GM23338 (cell line): ENCODE measurements at regions not wholly inside any gene's neighbourhood (a gene's known extent, or its start where the extent isn't known, plus 50 kb on each side); places are given as distances from the start of the nearest gene placed in this dataset.

Experiments used
- ATAC-seq: fragments of 200-7000 bp; cut with Tn5 transposase; 3 replicates; pipeline ENCODE4 v1.9.1; 2020
- DNase-seq: peaks from one replicate; pipeline ENCODE4 v3.0.0-alpha.2; 2015; ENCODE audit warnings: low spot score
- H2AFZ ChIP-seq: fragments of 200-600 bp; sonication (generic); 2 replicates; pipeline ENCODE4 v1.8.0; 2016; ENCODE audit warnings: antibody characterized with exemption, mild to moderate bottlenecking, moderate library complexity
- H3F3A ChIP-seq: fragments of 200-600 bp; sonication (generic); replicated peaks from 2 replicates; pipeline ENCODE4 v1.8.0; 2017; ENCODE audit warnings: antibody characterized with exemption, mixed run types, low read depth
- H3K27ac ChIP-seq: fragments of 200-600 bp; sonication (generic); 2 replicates; pipeline ENCODE4 v1.6.1; 2016; ENCODE audit warnings: low read depth
- H3K27me3 ChIP-seq: fragments of 200-600 bp; sonication (generic); 2 replicates; pipeline ENCODE4 v1.8.0; 2016; ENCODE audit warnings: mild to moderate bottlenecking, mixed run types, moderate library complexity; ENCODE audit not compliant: insufficient read depth
- H3K36me3 ChIP-seq: fragments of 200-600 bp; sonication (generic); 2 replicates; pipeline ENCODE4 v1.8.0; 2016; ENCODE audit warnings: mild to moderate bottlenecking; ENCODE audit not compliant: insufficient read depth
- H3K4me1 ChIP-seq: fragments of 200-600 bp; sonication (generic); 2 replicates; pipeline ENCODE4 v1.8.0; 2016; ENCODE audit warnings: mild to moderate bottlenecking, moderate library complexity; ENCODE audit not compliant: insufficient read depth
- H3K4me2 ChIP-seq: fragments of 200-600 bp; sonication (generic); 2 replicates; pipeline ENCODE4 v1.7.1; 2017; ENCODE audit warnings: mixed run types
- H3K4me3 ChIP-seq: fragments of 200-600 bp; sonication (generic); 2 replicates; pipeline ENCODE4 v1.6.1; 2016; ENCODE audit warnings: mixed run types
- H3K79me2 ChIP-seq: fragments of 200-600 bp; sonication (generic); replicated peaks from 2 replicates; pipeline ENCODE4 v1.8.0; 2017; ENCODE audit warnings: mild to moderate bottlenecking; ENCODE audit not compliant: insufficient read depth
- H3K9me2 ChIP-seq: fragments of 200-600 bp; sonication (generic); 2 replicates; pipeline ENCODE4 v1.8.0; 2017; ENCODE audit not compliant: insufficient read depth
- H4K20me1 ChIP-seq: fragments of 200-600 bp; sonication (generic); replicated peaks from 2 replicates; pipeline ENCODE4 v1.8.0; 2017; ENCODE audit warnings: mild to moderate bottlenecking; ENCODE audit not compliant: insufficient read depth
- H3K27ac Mint-ChIP-seq: 2 replicates; pipeline ENCODE4 v1.8.0; 2020; ENCODE audit warnings: inconsistent platforms, mild to moderate bottlenecking, moderate library complexity, mixed read lengths
- H3K27me3 Mint-ChIP-seq: 3 replicates; pipeline ENCODE4 v1.8.0; 2022; ENCODE audit warnings: low read depth, mild to moderate bottlenecking, moderate library complexity, mixed read lengths, inconsistent platforms; ENCODE audit not compliant: insufficient read depth, poor library complexity
- H3K36me3 Mint-ChIP-seq: 3 replicates; pipeline ENCODE4 v1.8.0; 2021; ENCODE audit warnings: low read depth, mild to moderate bottlenecking, inconsistent platforms, moderate library complexity, mixed read lengths
- H3K4me1 Mint-ChIP-seq: 3 replicates; pipeline ENCODE4 v1.8.0; 2020; ENCODE audit warnings: mild to moderate bottlenecking, inconsistent platforms, mixed read lengths
- H3K4me3 Mint-ChIP-seq: 3 replicates; pipeline ENCODE4 v1.8.0; 2021; ENCODE audit warnings: moderate library complexity, mild to moderate bottlenecking, inconsistent platforms, mixed read lengths
- H3K9me3 Mint-ChIP-seq: 3 replicates; pipeline ENCODE4 v1.8.0; 2020; ENCODE audit warnings: moderate library complexity, mild to moderate bottlenecking, inconsistent platforms, mixed read lengths
- CREB1 ChIP-seq: fragments of 250-450 bp; sonication (Bioruptor Pico); IDR thresholded peaks from 2 replicates; pipeline ENCODE4 v1.5.0; 2020; ENCODE audit warnings: low read depth, mild to moderate bottlenecking, moderate library complexity
- EZH2 ChIP-seq: fragments of 200-600 bp; sonication (generic); IDR thresholded peaks from one replicate; pipeline ENCODE4 v1.8.0; 2017; ENCODE audit warnings: antibody characterized with exemption, mild to moderate bottlenecking, low read depth; ENCODE audit not compliant: unreplicated experiment
- EZH2phosphoT487 ChIP-seq: fragments of 200-600 bp; sonication (generic); IDR thresholded peaks from one replicate; pipeline ENCODE4 v1.8.1; 2018; ENCODE audit warnings: antibody characterized with exemption; ENCODE audit not compliant: unreplicated experiment
- JUNB ChIP-seq: IDR thresholded peaks from one replicate; pipeline ENCODE4 v1.6.1; 2016; ENCODE audit warnings: antibody characterized with exemption; ENCODE audit not compliant: unreplicated experiment
- NANOG ChIP-seq: IDR thresholded peaks from 2 replicates; pipeline ENCODE4 v1.6.1; 2016; ENCODE audit warnings: antibody characterized with exemption, borderline replicate concordance
- POLR2AphosphoS5 ChIP-seq: IDR thresholded peaks from 2 replicates; pipeline ENCODE4 v1.6.1; 2016; ENCODE audit warnings: antibody characterized with exemption, low read depth
- REST ChIP-seq: IDR thresholded peaks from one replicate; pipeline ENCODE4 v1.6.1; 2018; ENCODE audit warnings: antibody characterized with exemption; ENCODE audit not compliant: unreplicated experiment
- STAT1 ChIP-seq: IDR thresholded peaks from one replicate; pipeline ENCODE4 v1.6.1; 2016; ENCODE audit warnings: antibody characterized with exemption; ENCODE audit not compliant: unreplicated experiment
- ZNF114 ChIP-seq: fragments of 250-450 bp; sonication (Bioruptor Pico); IDR thresholded peaks from 2 replicates; pipeline ENCODE4 v1.5.0; 2020; ENCODE audit warnings: mild to moderate bottlenecking, moderate library complexity
- ZNF331 ChIP-seq: fragments of 250-450 bp; sonication (Bioruptor Pico); IDR thresholded peaks from 2 replicates; pipeline ENCODE4 v1.5.0; 2020; ENCODE audit warnings: low read depth, mild to moderate bottlenecking, moderate library complexity
- TF ChIP-seq, protein P1 (sequence below), 2 experiments: fragments of 200-600 bp in 1 of 2; sonication (generic) in 1 of 2; conservative IDR thresholded peaks; 2 replicates each; pipeline versions ENCODE4 v1.5.1 to v1.6.1; 2016 to 2017; ENCODE audit warnings: antibody characterized with exemption in 2 of 2, low read depth in 2 of 2, mild to moderate bottlenecking in 2 of 2, moderate library complexity in 1 of 2
- TF ChIP-seq, protein P2 (sequence below): fragments of 250-450 bp; sonication (Bioruptor Pico); IDR thresholded peaks from 2 replicates; pipeline ENCODE4 v1.5.0; 2020; ENCODE audit warnings: mild to moderate bottlenecking, moderate library complexity
- TF ChIP-seq, protein P3 (sequence below): IDR thresholded peaks from 2 replicates; pipeline ENCODE4 v1.6.1; 2016; ENCODE audit warnings: antibody characterized with exemption

DNA sequence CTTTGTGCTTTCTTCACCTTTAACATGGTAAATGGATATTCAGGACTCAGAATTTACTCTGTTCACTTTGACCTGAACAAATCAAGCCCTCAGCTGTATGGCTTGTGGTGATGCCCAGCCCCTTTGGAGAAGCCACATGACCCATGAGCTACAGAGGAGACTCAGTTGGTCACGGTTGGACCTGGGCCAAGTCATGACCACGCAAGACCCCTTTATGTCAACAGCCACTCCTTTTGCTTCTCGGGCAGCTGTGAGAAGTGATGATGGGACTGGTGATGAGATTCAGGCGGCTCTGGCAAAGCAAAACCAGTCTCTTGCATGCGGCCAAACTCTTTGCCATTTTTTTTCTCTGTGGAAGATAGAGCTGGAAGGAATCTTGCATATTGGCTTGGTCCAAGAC lies 96.5 kb upstream of the AJAP1 start:
- Histone ChIP-seq H3K4me1 (no peaks in the 10 kb centered on the region), H3K4me3 (no peak overlapping the region), H2AFZ (no peak overlapping the region), H3K9me2 (no peaks in the 10 kb centered on the region), H3K27me3 (no peaks in the 10 kb centered on the region), H3K79me2 (no peaks in the 10 kb centered on the region), H3K4me2 (no peak overlapping the region), H4K20me1 (no peaks in the 10 kb centered on the region), H3K36me3 (no peaks in the 10 kb centered on the region), H3F3A (no peaks in the 10 kb centered on the region), H3K27ac (no peak overlapping the region)
- Mint-ChIP-seq H3K27me3 (peaks cover 7% of the 10 kb centered on the region), H3K4me3 (no peak overlapping the region), H3K4me1 (no peaks in the 10 kb centered on the region), H3K9me3 (peaks cover 96% of the 10 kb centered on the region), H3K27ac (no peak overlapping the region), H3K36me3 (peaks cover 34% of the 10 kb centered on the region)
- TF ChIP-seq STAT1, result no peak
- TF ChIP-seq, protein P1, sequence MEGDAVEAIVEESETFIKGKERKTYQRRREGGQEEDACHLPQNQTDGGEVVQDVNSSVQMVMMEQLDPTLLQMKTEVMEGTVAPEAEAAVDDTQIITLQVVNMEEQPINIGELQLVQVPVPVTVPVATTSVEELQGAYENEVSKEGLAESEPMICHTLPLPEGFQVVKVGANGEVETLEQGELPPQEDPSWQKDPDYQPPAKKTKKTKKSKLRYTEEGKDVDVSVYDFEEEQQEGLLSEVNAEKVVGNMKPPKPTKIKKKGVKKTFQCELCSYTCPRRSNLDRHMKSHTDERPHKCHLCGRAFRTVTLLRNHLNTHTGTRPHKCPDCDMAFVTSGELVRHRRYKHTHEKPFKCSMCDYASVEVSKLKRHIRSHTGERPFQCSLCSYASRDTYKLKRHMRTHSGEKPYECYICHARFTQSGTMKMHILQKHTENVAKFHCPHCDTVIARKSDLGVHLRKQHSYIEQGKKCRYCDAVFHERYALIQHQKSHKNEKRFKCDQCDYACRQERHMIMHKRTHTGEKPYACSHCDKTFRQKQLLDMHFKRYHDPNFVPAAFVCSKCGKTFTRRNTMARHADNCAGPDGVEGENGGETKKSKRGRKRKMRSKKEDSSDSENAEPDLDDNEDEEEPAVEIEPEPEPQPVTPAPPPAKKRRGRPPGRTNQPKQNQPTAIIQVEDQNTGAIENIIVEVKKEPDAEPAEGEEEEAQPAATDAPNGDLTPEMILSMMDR (conservative IDR thresholded peaks at IDR 0.05; ENCODE audit: low read depth in 2 of 2), result no peak
- TF ChIP-seq REST, result no peak
- TF ChIP-seq, protein P2, sequence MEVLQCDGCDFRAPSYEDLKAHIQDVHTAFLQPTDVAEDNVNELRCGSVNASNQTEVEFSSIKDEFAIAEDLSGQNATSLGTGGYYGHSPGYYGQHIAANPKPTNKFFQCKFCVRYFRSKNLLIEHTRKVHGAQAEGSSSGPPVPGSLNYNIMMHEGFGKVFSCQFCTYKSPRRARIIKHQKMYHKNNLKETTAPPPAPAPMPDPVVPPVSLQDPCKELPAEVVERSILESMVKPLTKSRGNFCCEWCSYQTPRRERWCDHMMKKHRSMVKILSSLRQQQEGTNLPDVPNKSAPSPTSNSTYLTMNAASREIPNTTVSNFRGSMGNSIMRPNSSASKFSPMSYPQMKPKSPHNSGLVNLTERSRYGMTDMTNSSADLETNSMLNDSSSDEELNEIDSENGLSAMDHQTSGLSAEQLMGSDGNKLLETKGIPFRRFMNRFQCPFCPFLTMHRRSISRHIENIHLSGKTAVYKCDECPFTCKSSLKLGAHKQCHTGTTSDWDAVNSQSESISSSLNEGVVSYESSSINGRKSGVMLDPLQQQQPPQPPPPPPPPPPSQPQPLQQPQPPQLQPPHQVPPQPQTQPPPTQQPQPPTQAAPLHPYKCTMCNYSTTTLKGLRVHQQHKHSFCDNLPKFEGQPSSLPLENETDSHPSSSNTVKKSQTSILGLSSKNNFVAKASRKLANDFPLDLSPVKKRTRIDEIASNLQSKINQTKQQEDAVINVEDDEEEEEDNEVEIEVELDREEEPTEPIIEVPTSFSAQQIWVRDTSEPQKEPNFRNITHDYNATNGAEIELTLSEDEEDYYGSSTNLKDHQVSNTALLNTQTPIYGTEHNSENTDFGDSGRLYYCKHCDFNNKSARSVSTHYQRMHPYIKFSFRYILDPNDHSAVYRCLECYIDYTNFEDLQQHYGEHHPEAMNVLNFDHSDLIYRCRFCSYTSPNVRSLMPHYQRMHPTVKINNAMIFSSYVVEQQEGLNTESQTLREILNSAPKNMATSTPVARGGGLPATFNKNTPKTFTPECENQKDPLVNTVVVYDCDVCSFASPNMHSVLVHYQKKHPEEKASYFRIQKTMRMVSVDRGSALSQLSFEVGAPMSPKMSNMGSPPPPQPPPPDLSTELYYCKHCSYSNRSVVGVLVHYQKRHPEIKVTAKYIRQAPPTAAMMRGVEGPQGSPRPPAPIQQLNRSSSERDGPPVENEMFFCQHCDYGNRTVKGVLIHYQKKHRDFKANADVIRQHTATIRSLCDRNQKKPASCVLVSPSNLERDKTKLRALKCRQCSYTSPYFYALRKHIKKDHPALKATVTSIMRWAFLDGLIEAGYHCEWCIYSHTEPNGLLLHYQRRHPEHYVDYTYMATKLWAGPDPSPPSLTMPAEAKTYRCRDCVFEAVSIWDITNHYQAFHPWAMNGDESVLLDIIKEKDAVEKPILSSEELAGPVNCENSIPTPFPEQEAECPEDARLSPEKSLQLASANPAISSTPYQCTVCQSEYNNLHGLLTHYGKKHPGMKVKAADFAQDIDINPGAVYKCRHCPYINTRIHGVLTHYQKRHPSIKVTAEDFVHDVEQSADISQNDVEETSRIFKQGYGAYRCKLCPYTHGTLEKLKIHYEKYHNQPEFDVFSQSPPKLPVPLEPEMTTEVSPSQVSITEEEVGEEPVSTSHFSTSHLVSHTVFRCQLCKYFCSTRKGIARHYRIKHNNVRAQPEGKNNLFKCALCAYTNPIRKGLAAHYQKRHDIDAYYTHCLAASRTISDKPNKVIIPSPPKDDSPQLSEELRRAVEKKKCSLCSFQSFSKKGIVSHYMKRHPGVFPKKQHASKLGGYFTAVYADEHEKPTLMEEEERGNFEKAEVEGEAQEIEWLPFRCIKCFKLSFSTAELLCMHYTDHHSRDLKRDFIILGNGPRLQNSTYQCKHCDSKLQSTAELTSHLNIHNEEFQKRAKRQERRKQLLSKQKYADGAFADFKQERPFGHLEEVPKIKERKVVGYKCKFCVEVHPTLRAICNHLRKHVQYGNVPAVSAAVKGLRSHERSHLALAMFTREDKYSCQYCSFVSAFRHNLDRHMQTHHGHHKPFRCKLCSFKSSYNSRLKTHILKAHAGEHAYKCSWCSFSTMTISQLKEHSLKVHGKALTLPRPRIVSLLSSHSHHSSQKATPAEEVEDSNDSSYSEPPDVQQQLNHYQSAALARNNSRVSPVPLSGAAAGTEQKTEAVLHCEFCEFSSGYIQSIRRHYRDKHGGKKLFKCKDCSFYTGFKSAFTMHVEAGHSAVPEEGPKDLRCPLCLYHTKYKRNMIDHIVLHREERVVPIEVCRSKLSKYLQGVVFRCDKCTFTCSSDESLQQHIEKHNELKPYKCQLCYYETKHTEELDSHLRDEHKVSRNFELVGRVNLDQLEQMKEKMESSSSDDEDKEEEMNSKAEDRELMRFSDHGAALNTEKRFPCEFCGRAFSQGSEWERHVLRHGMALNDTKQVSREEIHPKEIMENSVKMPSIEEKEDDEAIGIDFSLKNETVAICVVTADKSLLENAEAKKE, result no peak
- no peak for TF ChIP-seq EZH2phosphoT487
- TF ChIP-seq, protein P3, sequence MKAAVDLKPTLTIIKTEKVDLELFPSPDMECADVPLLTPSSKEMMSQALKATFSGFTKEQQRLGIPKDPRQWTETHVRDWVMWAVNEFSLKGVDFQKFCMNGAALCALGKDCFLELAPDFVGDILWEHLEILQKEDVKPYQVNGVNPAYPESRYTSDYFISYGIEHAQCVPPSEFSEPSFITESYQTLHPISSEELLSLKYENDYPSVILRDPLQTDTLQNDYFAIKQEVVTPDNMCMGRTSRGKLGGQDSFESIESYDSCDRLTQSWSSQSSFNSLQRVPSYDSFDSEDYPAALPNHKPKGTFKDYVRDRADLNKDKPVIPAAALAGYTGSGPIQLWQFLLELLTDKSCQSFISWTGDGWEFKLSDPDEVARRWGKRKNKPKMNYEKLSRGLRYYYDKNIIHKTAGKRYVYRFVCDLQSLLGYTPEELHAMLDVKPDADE, result no peak
- TF ChIP-seq NANOG, result no peak
- TF ChIP-seq ZNF114 (CRISPR knock-in tag), result no peak
- TF ChIP-seq CREB1, result no peak
- no peak for TF ChIP-seq EZH2
- TF ChIP-seq POLR2AphosphoS5, result no peak
- TF ChIP-seq ZNF331 (CRISPR knock-in tag), result no peak
- TF ChIP-seq JUNB, result no peak
- ATAC-seq (no peak), DNase-seq (no peak)
